ENCODE measurements at regions not wholly inside any gene's neighbourhood (a gene's known extent, or its start where the extent isn't known, plus 50 kb on each side); places are given as distances from the start of the nearest gene placed in this dataset.

DNA sequence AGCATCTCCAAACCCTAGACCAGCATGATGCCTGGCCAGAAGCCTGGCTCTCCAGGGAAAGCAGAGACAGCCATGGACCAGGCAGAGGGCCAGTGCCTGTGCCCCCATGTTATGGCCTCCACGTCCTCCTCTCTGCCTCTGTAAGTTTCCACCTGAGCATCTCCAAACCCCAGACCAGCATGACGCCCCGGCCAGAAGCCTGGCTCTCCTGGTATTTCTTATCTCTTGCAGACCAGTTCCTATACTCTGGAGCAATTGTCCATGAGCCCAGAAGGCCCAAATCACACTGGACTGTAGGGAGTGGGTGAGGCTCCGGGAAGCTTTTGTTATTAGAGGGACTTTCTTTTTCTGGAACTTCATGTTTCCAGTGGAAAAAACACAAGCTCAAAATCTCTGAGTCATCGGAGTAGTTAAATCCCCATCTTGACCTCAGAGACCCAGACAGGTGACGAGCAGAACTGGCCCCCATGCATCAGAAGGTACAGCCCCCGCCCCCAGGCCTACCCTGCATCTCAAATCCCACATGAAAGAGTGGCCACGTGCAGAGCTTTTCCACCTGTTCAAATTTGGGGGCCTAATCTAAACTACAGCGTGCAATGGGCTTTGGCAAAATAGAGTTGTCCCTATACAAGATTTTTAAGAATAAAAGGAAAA is 110.2 kb upstream of the FOXQ1 start:
- DNase-seq (ENCODE audit: low read depth) = no peak

DNA sequence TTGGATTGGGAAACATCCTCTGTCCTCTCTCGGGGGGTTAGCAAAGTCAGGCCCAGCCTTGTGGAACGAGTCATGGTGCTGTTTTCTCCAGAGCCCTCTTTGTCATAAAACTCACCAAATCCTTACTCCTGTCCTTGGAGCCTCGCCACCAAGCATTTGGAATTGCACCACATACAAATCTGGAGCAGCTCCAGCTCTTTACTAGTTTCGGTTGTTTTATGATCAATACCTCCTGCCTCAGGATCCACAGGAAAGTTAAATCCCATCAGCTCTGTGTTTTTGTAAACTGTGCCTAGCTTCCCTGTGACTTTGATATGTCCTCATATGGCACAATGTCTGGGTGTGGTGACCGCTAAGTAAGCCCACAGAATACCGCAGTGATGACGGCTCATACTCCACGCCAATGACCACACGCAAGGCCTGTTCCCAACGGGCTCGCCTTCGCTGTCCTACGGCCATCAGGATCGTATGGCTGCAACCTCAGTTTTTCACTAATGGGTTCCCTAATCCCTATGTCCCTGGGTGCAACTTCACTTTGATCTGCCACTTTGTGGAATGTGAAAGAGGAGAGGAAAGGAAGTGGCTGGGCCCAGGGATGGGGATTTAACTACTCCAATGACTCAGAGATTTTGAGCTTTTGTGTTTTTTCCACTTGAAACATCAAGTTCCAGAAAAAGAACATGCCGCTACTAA is 111.3 kb upstream of the FOXQ1 start:
- peak; percentile 58 for DNase-seq (ENCODE audit: low read depth)

DNA sequence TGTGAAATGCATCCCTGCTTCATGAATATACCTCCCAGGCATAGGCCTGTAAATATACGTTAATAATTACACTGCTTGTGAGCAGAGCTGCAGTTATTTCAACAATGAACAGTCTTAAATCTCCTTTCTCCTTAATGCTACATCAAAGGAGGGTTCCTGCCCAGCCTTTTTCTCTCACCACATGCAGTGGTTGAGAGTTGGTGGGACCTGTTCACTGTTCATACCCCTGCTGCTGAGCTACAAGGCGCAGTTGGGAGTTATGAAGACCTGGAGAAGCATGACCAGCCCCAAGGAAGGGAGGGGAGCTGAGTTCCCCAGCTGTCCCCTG is 111.9 kb upstream of the FOXQ1 start:
- peak; percentile 84 for DNase-seq (ENCODE audit: low read depth)

DNA sequence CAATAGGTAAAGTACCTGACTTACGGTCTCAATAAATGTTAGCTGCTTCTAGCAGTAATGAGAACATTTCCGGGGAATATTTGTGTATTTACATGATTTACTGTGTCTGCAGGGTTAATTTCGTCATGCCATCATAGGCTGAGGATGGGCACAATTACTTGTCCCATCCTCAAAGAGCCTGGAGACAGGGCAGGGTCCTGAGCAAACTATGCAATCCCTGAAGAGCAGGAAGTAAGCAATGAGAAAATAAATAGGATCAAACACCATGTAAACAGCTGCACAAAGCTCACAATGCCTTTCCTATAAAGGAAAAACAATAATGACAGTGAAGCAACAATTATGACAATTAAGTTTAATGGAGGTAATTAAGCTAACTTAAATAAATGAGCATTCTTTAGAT is 114.6 kb upstream of the FOXQ1 start:
- DNase-seq (ENCODE audit: low read depth) = no peak

DNA sequence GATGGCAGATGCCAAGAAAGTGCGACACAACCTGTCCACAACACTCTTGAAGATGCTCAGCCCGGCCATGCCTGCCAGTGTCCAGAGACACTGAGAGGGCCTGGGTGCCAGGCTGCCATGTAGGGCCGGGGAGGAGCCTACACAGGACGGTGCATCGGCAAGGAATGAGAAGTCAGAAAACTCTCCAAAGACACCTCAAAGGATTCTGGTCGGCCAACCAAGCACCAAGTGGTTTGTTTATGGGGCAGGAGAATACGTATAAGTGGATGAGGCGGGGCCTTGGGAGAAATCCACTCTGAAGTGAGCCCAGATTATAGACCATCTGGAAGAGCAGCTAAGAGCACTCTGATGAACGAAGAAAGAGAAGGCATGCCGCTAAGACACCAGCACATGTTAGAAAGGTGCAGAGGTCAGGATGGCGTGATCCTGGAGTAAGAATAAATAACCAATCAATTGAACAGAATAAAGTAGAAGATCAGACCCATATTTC is 120.7 kb upstream of the FOXQ1 start:
- no peak for DNase-seq (ENCODE audit: low read depth)

DNA sequence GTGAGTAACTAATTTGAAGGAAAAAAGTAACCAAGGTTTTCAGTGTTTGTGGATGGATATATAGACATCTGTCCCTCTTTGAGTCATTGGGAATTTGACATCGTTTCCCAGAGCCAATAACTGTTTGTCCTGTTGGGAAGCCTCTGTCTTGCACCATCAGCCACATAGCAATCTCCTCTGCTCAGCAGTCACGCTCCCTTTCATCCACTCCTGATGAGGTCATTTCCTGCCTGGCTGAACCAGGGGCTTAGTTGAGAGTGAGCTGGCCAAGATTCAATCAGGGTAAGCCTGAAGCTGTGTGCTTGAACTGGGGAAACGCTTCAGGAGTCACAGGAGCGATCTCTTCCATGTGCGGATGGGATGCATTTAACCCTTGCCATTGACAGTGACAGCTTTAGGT is 121.5 kb upstream of the FOXQ1 start:
- peak; percentile 99 for DNase-seq (ENCODE audit: low read depth)

DNA sequence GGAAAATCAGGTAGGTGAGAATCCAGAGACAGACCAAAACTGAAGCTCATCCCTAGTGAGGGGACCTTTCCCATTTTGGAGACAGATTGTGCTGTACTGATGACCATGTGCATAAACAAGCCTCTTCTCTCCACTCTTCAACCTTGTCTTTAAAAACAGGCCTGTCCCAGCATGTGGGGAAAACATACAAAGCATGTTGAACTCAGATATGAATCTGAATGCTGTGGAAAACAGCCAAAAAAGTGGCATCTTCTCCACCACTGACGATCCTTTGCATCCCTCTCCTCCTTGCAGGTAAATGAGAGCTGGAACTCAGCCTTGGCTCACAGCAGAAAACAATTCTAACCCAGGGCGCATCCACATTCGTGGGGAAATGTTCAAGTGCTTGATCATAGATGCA is 123.7 kb upstream of the FOXQ1 start:
- DNase-seq (ENCODE audit: low read depth) = no peak

DNA sequence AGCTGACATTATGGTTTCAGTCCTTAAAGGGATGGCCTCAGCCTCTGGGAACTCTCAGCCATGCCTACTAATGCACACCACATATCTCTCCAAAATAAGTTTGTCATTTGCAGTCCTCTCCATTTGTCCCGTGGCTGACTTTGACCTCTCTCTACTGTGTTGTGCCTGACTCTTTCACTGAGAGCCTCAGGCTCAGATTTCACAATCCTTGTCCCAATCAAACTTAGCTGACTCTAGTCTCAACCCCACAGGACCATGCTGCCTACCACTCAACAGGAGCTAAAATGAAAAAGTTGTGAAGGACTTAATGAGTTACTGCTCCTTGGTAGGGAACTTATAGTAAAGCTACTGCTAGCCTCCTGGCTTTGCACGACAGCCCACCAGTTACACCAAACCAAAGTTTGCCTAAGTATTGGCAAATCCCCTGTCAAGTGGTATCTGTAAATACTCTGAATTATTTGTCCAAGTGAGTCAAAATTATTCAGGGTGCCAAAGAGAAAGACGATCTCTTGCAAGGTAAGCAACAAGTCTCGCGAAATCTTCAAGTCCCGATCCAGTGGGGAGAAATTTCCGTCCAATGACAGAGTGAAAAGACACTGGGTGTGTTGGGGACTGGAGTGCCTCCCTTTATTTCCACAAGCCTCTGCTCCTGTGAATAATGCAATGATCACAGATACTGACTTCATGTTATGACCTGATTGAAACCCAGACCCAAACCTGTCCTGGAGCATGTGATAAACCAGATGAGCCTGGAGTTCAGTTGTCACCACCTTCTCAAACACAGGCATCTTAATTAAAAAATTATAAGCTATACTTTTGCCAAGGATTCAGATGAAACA is 124.4 kb upstream of the FOXQ1 start:
- DNase-seq (ENCODE audit: low read depth) = peak; percentile 61

DNA sequence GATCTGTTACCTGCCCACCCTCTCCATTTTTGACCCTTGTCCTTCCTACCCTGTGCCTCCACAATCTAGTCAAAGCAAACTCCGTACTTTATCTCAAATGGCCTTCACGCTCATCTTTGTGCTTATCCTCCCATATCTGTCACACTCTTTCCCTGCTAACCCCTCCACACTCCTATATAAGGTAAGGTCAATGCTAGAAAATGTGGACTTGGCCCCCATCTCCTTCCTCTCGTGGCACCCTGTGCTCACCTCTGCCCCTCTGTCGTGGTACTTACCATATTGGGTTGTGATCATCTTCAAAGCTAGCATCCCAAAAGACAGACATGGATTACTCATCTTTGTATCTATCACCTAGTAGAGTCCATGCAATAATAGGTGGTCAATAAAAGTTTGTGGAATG is 127.6 kb upstream of the FOXQ1 start:
- no peak for DNase-seq (ENCODE audit: low read depth)

DNA sequence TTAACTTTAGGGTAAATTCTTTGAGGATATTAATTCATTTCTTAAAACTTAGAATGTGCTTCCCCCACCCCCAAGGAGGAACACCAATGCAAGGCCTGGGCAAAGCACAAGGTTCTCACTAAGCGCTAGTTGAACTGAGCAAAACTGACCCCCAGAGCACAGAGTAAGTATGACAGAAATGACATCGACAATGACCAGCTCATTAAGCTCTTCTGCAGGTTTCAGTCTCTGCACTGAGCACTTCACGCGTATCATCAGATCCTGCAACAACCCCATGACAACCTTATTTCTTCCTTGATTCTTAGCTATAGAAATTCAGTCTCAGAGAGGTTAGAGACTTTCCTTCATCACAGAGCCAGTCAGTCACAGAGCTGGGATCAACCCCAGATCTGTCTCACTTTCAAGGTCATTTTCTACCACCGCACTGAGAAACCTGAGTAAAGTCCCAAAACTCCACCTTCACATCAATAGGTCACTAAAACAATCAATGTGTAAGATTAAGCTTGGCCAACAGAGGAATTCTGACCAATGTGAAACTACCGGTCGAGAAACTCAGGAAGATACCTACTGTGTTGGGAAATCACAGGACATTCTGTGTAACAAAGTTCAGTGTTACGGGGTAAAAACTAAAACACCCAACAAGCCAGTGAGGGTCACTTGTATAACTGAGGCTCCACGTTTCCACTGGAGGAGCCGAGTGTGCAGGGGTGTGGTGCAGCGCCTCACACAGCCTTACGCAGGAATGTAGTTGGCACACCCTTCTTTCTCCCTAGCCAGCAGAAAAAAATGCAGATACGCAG is 129.0 kb upstream of the FOXQ1 start:
- no peak for DNase-seq (ENCODE audit: low read depth)

DNA sequence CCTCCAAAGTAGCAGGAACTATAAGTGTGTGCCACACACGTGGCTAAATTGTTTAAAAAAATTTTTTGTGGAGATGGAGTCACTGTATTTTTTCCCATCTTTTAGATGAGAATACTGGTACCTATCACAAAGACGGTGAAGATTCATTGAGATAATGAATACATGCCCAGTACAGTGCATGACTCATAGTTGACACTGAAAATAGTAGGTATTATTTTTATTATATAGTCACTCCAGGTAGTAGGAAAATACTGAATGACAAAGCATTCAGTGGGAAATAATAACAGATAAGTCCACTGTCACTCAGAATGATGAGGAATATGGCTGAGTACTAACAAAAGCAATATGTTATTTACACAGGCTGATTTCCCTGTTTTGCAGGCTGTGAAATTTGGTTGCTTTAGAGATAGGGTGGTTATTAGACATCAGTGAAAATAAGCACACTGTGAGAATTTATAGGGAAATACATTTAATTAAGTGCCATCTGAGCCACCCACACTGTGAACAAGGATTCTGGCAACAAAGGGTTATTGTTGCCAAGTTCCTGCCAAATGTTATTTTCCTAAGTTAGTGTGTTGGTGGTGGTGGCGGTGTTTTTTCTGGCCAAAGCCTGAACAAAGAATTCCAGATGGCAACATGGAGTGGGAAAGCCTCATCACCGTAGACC is 129.8 kb upstream of the FOXQ1 start:
- DNase-seq (ENCODE audit: low read depth) = no peak

DNA sequence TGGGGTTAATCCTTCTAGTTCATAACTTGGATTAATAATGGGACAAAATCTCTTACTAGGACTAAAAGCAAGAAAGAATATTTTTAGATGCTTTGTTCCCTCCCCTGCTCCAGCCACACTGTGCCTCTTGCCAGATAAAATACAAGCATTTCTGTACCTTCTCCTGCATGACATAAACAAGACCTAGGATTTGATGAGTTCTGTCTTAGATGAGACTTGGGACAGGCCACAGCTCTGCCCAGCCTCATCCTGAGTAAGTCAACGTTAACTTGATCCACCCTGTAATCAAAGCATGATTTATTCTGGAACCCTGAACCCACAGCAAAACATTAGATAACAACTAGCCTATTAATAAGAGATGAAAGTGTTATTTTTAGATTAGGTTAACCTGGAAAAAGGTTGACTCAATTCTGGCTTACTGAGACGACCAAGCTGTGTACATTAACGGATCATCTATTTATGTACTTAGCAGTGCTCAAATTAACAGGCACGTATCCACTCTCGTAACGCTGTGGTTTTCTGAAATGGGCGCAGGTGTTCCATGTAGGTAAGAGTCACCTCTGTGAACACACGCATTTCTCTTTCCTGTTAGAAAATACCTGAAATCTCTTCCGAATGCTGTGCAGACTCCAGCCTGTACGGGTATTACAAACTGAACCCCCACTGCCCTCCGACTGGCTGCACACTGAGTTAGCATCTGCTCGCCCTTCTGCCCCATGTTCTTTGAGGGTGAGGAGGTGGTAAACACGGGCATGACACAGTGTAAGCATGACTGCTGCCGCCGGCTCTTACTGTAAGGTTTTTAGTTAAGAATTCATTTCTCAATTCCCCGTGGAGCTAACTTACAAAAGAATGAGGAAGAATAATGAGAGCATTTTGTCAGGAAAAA is 132.1 kb upstream of the FOXQ1 start:
- DNase-seq (ENCODE audit: low read depth) = no peak

DNA sequence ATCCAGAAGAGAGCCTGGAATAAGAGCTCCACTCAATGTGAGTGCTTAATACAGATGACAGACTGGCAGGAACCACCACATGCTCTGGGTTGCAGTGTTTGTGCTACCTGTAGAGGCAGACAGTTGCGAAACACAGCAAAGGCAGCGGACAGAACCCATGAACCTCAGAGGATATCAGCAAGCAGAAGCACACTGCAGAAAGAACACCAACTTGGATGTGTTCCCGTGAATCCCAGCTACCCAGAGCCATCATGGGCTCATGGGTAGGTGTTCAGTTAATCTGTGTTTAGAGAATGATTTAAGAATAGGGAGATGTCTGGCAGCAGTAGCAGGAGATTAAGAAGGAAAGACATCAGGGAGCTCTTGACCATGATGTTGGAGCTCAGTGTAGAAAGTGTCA is 133.3 kb upstream of the FOXQ1 start:
- no peak for DNase-seq (ENCODE audit: low read depth)

DNA sequence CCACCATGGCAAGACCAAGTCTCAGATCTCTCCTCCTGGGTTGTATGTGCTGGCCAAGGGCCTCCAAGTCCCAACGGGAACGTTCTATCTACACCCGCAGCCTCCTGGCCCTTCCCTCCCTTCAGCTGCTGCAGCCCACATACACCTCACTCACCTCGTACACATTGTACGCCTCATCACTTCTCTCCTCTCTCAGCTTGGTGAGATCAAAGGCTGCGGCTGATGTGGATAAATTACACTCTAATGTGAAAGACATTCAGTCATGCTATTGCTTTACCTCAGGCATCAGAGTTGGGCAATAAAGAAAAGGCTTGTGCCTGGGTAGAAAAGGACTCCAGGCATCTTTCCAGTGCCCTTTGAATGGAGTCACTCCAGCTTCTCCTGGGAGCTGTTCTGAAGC is 135.3 kb upstream of the FOXQ1 start:
- peak; percentile 71 for DNase-seq (ENCODE audit: low read depth)

DNA sequence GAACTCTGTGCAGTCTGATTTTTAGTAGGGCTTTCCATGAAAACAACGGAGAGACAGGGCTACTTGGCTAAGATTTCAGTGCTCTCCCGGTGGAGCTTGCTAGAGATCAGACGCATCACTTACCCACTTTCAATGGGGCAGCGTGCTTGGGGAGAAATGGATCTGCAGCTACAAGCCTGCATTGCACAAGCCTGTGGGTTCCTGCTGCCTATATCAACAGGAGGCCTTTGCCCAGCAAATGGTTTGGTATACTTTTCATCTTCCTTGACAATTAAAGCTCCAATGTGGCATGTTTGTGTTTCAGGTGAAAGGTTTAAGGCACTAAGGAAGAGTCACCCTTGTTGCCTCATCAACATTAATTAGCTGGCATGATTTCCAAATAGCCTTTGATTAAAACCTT is 136.0 kb upstream of the FOXQ1 start:
- DNase-seq (ENCODE audit: low read depth) = no peak

DNA sequence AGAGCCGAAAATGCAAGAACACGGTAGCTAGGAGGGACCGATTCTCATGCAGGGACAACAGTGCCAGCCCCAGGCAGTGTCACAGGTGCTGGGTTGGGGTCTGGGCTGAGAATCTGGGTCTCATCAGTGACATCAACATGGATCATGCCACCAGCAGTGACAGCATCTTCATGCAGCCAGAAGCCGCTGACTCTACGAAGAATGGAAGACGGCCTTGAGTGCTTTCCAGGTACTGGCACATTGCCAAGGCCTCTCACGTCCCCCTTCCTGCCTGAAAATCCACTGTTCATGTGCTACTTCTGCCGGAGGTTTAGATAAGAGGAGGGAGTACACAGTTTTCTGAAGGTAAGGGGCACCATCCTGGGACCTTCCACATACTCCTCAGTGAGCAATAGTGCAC is 141.1 kb upstream of the FOXQ1 start:
- DNase-seq (ENCODE audit: low read depth) = no peak

DNA sequence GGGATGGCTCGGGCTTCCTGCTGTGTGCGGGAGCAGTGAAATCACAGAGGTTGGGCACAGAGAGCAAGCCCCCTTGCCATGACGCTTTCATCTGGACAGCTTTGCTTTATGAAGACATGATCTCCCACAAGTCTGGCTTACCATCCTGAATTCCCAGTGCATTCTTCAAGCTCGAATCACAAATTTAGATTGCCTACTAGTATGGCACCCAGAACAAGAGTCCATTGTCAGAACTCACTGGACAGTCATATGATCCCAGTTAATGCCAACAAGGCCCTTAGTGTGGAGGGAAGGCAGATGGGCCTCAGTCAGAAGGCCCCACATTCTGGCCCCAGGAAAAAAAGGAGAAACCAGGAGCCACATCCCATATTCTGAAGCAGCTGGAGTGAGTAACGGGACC is 147.3 kb upstream of the FOXQ1 start:
- peak; percentile 52 for DNase-seq (ENCODE audit: low read depth)

DNA sequence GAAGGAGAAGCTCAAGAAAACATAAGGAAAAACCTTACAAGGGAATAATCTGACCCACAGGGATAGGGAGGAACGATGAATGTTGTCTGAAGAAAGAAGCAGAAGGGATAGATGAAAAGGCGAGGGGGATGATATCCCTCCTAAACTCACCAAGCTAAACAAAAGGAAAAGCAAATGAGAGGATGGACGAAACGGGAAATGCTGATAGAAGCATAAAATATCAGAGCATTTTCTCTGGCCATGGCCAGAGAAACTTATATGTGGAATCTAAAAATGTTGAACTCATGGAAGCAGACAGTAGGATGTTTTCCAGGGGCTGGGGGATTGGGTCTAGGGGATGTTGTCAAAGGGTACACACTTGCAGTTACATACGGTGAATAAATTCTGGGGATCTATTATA is 148.4 kb upstream of the FOXQ1 start:
- no peak for DNase-seq (ENCODE audit: low read depth)

DNA sequence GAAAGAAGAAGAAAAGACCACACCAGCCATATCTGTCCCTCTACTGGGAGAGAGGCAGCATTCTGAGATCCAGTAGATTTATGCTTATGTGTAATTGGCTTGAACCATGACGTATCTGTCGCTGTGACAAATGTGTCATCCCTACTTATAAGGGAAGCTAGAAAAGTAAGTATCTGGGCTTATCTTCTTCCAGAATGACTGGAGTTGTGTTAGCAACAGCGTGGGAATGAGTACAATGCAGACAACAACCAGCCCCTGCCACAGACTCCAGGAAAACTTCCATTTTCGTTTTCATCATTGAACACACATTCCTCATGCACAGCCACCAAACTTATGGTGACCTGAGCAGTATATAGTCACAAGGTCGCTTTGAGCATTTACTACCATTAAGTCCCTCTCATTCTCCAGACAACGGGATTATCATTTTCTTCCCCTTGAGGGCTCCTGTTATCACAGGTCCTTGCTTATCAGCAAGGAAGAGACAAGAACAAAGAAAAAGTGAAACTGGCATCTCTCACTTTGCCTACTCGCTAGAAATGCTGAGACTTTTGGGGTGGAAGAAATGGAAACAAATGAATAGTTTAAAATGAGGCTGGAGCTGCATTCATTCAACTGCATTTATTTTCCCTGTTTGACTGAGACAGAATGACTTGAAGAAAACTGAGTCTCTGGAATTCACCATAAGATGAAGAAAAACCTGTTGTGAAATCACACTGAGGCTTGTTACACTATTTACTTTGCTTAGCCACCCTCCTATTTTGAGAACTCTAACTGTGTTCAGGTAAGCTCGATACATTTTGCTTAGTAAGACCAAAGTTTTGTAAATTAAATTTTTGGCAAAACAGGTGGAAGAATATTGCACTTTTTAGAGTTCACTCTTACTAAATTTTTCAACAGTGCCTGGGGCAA is 149.3 kb upstream of the FOXQ1 start:
- peak; percentile 19 for DNase-seq (ENCODE audit: low read depth)

Measured in renal cortical epithelial cell (primary cell).